GM19395 (cell line): ENCODE measurements at regions not wholly inside any gene's neighbourhood (a gene's known extent, or its start where the extent isn't known, plus 50 kb on each side); places are given as distances from the start of the nearest gene placed in this dataset.
A peak's percentile ranks its signal among the peaks of the same experiment; 100 is the strongest.

Experiments
- ATAC-seq: cut with Tn5 transposase; IDR thresholded peaks from one replicate; pipeline ENCODE4 v1.9.1; 2021; ENCODE audit warnings: mild to moderate bottlenecking, moderate library complexity; ENCODE audit not compliant: unreplicated experiment

DNA sequence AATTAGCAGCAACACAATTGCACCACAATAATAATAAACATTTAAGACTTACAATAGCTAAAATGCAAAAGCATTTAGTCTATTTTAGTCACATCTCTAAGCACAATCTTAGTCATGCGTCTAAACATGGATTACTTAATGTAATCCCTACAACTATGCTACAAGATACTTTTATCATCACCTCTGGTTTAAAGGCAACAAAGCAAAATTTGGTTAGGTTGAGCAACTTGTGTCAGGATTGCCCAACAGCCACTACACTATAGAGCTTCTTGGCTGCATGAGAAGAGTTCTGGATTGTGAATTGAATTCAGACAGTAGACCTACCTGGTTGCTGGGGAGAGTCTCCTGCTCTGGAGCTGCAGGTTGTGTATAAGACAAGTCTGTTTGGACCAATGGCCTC lies 146.5 kb upstream of the PUDP start:
- ATAC-seq, result no peak

DNA sequence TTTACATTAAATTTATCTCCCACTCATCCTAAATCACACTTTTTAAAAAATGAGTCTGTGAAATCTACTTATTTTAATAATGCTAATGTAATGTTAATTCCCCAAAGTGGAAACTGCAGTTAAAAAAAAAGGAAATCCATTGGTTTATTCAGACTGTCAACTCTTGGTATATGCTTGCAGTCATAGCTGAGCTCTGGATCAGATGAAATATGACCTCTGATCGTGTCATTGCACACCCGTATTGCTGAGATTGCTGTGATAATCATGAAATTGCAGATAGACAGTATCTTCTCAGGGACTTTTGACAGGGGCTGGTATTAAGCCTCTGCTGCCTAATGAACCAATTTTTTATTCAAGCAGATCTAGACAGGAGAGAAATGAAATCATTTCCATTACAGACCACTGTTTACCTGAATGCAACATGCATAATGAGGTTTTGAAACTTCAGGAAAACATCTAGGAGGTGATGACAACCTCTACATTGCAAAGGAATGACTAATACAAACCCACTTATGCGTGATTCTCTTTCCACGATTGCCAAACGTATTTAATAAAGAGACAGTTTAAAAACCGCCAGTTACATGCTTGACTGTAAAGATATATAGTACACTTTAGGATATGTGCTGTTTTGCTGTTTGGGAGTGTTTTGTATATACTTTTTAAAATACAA lies 138.3 kb upstream of the PUDP start:
- ATAC-seq, result no peak

- no peak for ATAC-seq
These were observed 137.8 kb upstream of the PUDP start for GRCh38 chrX:7285765-7286164.

GRCh38 chrX:7283741-7284140 lies 135.8 kb upstream of the PUDP start:
- no peak for ATAC-seq

GRCh38 chrX:7280520-7280919 lies 132.6 kb upstream of the PUDP start:
- ATAC-seq, result no peak

GRCh38 chrX:7272346-7272745 lies 124.4 kb upstream of the PUDP start:
- ATAC-seq, result no peak

DNA sequence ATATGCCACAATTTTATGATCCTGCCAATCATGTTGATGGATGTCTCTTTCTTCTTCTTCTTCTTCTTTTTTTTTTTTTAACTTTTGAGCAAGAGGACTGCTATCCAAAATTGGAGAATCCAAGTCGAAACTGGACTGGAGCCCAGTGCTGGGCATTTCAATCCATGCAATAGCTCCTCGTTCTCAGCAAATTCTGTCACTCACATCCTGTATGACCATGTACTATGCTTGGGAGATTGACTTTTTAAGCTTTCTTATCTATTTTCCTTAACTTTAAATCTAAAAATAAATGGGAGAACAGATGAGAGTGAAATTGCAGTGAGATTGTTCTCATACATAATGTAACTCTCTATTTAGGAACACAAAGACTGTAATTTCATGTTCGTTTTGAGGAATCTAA lies 123.0 kb upstream of the PUDP start:
- no peak for ATAC-seq

DNA sequence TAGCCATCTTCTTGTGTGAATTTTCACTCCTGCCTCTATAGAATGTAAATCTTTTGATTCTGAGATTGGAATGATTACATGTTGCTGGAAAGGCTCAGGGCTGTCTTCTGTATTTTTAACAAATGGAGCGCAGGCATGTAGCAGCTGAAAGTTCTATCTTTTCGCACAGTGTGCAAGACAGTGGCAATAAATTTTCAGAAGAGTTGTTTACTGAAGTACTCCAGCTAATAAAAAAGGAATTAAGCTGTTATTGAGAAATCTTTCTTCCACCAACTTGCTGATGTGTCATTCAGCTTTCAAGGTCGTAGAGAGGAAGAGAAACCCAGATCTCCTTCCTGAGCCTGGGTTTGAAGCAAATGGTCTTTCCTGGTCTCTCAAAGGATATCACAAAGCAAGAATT lies 122.0 kb upstream of the PUDP start:
- no peak for ATAC-seq

- ATAC-seq, result no peak
These were observed 121.6 kb upstream of the PUDP start for GRCh38 chrX:7269589-7269988.

GRCh38 chrX:7266288-7266687 lies 118.3 kb upstream of the PUDP start:
- ATAC-seq, result no peak

- peak; percentile 39 for ATAC-seq
These were observed 116.4 kb upstream of the PUDP start for GRCh38 chrX:7264399-7264798.

GRCh38 chrX:7263961-7264360 lies 116.0 kb upstream of the PUDP start:
- ATAC-seq, result no peak

DNA sequence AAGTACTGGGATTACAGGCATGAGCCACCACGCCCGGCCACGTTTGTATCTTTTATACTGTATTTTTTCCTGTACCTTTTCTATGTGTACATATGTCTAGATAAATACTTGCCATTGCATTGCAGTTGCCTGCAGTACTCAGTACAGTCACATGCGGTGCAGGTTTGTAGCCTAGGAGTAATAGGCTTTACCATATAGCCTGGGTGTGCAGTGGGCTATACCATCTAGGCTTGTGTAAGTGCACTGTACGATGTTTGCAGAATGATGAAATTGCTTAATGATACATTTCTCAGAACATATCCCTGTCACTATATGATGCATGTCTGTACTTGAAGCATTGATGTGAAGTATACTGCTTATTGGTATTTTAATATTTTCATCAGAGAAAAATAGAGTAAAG lies 115.4 kb upstream of the PUDP start:
- ATAC-seq, result no peak

DNA sequence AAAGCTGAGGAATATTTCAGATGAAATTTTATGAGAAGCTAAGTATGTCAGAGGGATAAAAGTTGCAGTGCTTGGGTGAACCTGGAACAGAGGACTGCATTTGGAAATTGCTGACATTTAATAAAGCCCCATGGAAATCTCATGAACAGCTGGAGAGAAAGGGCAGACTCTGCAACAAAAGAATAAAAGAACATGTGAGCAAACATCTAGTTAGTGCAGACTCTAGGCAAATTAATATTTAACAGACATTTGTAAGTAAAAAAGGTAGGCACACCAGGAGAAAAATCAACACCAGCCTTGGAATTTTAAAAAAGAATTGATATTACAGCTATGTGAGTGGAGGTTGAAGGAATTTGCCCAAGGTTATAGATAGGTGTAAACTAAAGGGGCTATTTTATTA lies 114.6 kb upstream of the PUDP start:
- ATAC-seq, result no peak

DNA sequence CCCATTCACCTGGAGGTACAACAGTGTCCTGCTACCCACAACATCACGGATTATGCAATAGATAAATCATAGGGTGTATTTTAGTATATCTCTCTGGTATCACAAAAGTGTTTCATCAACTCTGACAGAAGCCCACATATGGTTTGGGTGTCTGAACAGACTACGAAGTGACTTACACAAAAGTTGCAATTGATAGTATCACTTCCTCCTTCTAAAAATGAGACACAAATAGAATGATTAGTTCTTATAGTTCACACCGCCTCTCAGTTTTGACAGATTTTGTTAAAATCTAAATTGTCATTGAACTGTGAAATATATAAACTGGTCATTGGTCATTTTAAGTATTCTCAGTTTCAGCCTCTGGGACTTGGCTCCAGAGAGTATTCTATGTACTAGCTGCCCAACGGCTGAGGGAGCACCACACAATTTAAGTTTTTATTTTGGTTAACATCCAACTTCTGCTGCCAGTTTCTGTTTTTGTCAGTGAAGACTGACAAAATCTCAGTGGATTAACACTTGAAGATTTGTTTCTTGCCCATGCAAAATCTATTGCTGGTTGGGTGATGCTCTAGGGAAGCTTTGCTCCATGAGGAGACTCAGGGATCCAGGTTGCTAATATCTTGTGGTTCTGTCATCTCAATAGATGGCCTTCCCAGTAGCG lies 113.8 kb upstream of the PUDP start:
- ATAC-seq, result peak; percentile 96

DNA sequence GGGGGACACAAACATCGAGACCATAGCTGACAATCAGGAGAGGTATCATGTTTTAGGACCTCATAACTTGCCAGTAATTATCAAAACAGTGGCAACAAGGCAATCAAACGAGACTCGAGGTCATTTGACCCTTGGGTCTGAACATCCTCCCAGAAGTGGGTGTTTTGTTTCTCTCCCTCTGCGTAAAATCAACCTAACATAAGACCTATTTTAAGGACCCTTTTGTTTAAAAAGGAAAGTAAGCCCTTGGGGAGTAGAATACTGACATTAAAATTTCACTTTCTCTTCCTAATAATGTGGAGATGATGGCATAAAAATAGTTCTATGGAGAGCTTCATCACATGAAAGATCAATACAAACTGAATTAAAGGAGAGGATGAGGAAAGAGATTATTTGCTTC lies 106.2 kb upstream of the PUDP start:
- no peak for ATAC-seq

DNA sequence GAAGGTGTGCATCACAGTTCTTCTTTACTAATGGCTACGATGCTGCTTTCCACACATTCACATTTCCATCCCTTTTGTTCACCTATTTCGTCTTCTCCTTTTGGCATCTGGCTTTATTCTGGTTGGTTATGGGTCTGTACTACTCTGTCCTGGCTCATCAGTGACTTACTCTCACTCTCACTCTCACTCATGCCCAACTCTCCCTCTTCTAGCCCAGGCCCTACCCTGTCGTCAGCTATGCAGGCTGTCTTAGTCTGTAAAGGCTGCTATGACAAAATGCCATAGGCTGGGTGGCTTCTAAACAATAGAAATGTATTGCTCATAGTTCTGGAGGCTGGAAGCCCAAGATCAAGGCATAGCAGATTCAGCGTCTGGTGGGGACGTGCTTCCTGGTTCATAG lies 105.6 kb upstream of the PUDP start:
- ATAC-seq, result no peak

- no peak for ATAC-seq
These were observed 104.2 kb upstream of the PUDP start for GRCh38 chrX:7252013-7252610.

- ATAC-seq, result no peak
These were observed 99.4 kb upstream of the PUDP start for GRCh38 chrX:7247346-7247745.

GRCh38 chrX:7244405-7244804 lies 96.5 kb upstream of the PUDP start:
- ATAC-seq, result no peak

- ATAC-seq, result peak; percentile 98
These were observed 94.7 kb upstream of the PUDP start for GRCh38 chrX:7242613-7243012.

DNA sequence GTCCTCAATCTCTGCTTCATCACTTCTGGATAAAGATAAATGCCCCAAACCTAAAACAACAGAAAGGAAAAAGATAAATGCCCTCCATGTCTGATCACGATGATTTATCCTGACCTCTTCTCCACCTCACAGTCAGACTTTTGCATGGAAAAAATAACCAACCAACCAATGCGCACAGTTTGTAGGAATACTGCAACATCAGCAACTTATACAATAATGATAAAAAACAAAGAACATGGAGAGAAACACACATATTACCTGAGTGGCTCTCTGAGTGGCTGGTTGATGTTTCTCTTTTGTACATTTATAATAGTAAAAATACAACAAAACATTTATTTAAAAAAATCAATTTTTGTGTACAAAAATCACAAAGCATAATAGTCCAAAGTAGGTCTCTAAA lies 93.0 kb upstream of the PUDP start:
- no peak for ATAC-seq

- no peak for ATAC-seq
These were observed 87.1 kb upstream of the PUDP start for GRCh38 chrX:7235071-7235470.
